ENCODE measurements at regions not wholly inside any gene's neighbourhood (a gene's known extent, or its start where the extent isn't known, plus 50 kb on each side); places are given as distances from the start of the nearest gene placed in this dataset.
"Not testable (repeated sequence)": the region's sequence is repeated elsewhere in the genome, so short reads cannot be mapped to it uniquely, and the experiment has no call there.

DNA sequence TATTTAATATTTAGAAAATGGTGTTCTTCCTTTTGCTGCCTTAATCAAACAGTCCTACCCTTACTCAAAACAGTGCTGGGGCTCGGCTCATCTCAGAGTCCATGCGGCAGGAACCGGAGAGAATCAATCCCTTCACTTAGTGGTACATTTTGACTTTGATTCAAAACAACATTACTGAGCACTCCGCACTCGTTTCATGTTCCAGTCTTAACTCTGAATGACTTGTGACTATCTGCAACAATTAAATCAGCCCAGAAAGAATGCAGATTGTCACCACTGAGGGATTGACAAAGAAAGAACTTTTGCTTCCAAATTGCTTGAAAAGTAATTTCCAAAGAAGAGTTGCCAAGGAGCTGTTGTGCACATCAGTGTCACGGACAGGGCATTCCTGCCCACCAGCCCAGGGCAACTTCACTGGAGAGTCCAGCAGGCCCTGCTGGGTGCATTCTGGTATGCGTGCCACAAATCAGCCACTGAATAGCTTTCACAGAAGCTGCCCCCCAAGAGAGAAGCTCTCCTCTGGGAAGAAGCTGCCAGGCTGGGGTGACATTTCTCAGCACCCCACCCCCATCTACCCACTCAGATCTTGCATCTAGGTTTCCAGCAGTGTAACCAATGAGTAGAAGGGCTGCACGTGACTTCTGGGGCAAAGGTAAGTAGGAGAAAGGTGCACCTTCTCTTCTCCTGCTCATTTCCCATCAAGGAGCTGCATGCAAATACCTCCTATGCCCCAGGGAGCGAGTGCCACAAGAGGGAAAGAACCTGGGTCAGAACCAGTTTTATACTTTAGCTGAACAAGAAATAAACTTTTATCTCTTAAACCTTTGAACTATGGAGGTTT is 84.6 kb upstream of the ATP8B1 start:
- whole genome bisulfite sequencing, 4 donors = 82 to 88% (median 86%) methylated on average over 8 to 9 of the region's 9 CpGs
- H3K27me3 ChIP-seq = no peaks in the 10 kb centered on the region
- intact Hi-C loops (cut with DNase I) = no loop called here
- H3K9me3 ChIP-seq (replicated peaks in 1 of 3) = no peaks in the 10 kb centered on the region
- H3K4me1 ChIP-seq (replicated peaks in 1 of 2) = no peaks in the 10 kb centered on the region
- no peak overlapping the region for H3K4me3 ChIP-seq
- DNase-seq = no peak
- TF ChIP-seq POLR2A (IDR thresholded peaks at IDR 0.05) = no peak
- no peaks in the 10 kb centered on the region for H3K36me3 ChIP-seq (replicated peaks in 1 of 2)
- H3K27ac ChIP-seq = no peak overlapping the region

GRCh38 chr18:57885931-57886330 is 82.8 kb upstream of the ATP8B1 start:
- H3K27me3 ChIP-seq = no peaks in the 10 kb centered on the region
- H3K4me3 ChIP-seq = no peak overlapping the region
- no peaks in the 10 kb centered on the region for H3K9me3 ChIP-seq (replicated peaks in 1 of 3)
- 62 to 79% (median 69%) methylated on average over 1 of the region's 1 CpG for WGBS, 4 donors
- H3K36me3 ChIP-seq (replicated peaks in 1 of 2) = no peaks in the 10 kb centered on the region
- no peak for DNase-seq
- intact Hi-C loops (cut with DNase I) = no loop called here
- no peak overlapping the region for H3K27ac ChIP-seq
- no peaks in the 10 kb centered on the region for H3K4me1 ChIP-seq (replicated peaks in 1 of 2)
- TF ChIP-seq POLR2A (IDR thresholded peaks at IDR 0.05) (no peak), CTCF (IDR thresholded peaks at IDR 0.05) (no peak)

DNA sequence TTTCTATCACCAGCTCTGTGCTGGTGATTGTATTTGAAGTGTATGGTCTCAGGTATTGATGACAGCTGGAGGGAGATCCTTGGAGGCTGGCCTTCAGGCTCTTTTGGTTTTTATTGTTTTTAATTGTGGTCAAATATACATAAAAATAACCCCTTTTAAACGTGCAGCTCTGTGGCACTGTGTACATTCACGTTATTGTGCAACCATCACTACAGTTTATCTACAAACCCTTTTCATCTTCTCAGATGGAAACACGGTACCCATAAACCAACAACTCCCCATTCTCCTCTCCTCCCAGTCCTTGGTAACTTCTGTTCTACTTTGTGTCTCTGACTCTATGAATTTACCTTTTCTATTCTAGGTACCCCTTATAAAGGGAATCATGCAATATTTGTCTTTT is 79.3 kb upstream of the ATP8B1 start:
- Histone ChIP-seq H3K4me3 (no peak overlapping the region), H3K36me3 (replicated peaks in 1 of 2) (no peaks in the 10 kb centered on the region), H3K9me3 (replicated peaks in 1 of 3) (no peaks in the 10 kb centered on the region), H3K27me3 (no peaks in the 10 kb centered on the region), H3K4me1 (replicated peaks in 1 of 2) (no peaks in the 10 kb centered on the region), H3K27ac (no peak overlapping the region)
- 50 to 60% (median 55%) methylated on average over 3 of the region's 3 CpGs for WGBS, 4 donors
- no peak for DNase-seq
- TF ChIP-seq CTCF (IDR thresholded peaks at IDR 0.05) (no peak), POLR2A (IDR thresholded peaks at IDR 0.05) (no peak)
- intact Hi-C loops (cut with DNase I) = loop anchor here (5.0 kb wide), 1 partner anchor 240 kb away; no protein-coding TSS in a partner anchor

DNA sequence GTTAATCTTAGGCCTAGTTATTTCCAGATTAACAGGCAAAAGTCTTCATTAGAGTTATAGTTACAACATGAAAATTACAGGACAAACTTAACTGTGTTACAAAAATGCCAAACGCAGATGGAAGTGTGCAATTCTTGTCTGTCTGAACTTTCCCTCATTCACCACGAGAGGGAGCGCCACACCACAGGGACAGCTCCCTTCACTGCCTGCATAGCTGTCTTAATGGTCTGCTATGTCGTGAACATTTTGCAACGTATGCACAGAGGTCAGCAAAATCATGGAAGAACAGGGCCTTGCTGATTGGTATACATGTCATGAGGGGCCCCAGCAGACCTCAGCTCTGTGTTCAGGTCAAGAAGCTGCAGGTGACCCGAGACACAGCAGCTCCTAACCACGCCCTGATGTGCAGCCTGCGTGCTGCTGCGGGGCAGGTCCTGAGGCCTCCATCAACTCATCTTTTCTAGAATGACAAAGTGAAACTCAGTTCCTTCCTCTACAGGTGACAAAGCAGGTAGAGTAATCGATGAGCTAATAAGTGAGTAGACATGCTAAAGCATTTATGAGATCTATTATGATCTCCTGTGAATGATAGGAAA is 78.8 kb upstream of the ATP8B1 start:
- H3K4me1 ChIP-seq (replicated peaks in 1 of 2) = no peaks in the 10 kb centered on the region
- intact Hi-C loops (cut with DNase I) = loop anchor here (5.0 kb wide), 1 partner anchor 240 kb away; no protein-coding TSS in a partner anchor
- no peaks in the 10 kb centered on the region for H3K36me3 ChIP-seq (replicated peaks in 1 of 2)
- DNase-seq = peak; percentile 58 to 86 (median 72)
- TF ChIP-seq POLR2A (IDR thresholded peaks at IDR 0.05) (no peak), CTCF (IDR thresholded peaks at IDR 0.05) (peak; percentile 82 to 96 (median 93))
- H3K27me3 ChIP-seq = no peaks in the 10 kb centered on the region
- WGBS, 4 donors = 3 to 40% (median 37%) methylated on average over 6 to 10 of the region's 10 CpGs
- no peak overlapping the region for H3K4me3 ChIP-seq
- H3K27ac ChIP-seq = no peak overlapping the region
- H3K9me3 ChIP-seq (replicated peaks in 1 of 3) = no peaks in the 10 kb centered on the region

- H3K27ac ChIP-seq; H3K4me3 ChIP-seq; DNase-seq; H3K36me3 ChIP-seq (replicated peaks in 1 of 2); H3K27me3 ChIP-seq; H3K4me1 ChIP-seq (replicated peaks in 1 of 2); H3K9me3 ChIP-seq (replicated peaks in 1 of 3): not testable (repeated sequence)
- intact Hi-C loops (cut with DNase I) = loop anchor here (5.0 kb wide), 1 partner anchor 242 kb away; no protein-coding TSS in a partner anchor
- WGBS, 4 donors = 89 to 97% (median 96%) methylated on average over 4 of the region's 4 CpGs
Observed at GRCh38 chr18:57879924-57880323, 76.8 kb upstream of the ATP8B1 start.
